NCI-H2171 (cell line): ENCODE measurements at regions not wholly inside any gene's neighbourhood (a gene's known extent, or its start where the extent isn't known, plus 50 kb on each side); places are given as distances from the start of the nearest gene placed in this dataset.
"Not testable (repeated sequence)": the region's sequence is repeated elsewhere in the genome, so short reads cannot be mapped to it uniquely, and the experiment has no call there.

ENCODE experiments used
- DNase-seq: peaks from one replicate; lab custom pipeline; 2025; lab: John Stamatoyannopoulos, UW

GRCh38 chr13:34361560-34361959 is 543.6 kb downstream of the RFC3 start:
- DNase-seq: no peak

GRCh38 chr13:34363266-34363665 is 545.3 kb downstream of the RFC3 start:
- no peak for DNase-seq

- no peak for DNase-seq
These were observed 546.7 kb downstream of the RFC3 start for GRCh38 chr13:34364633-34365032.

GRCh38 chr13:34369931-34370330 is 552.0 kb downstream of the RFC3 start:
- no peak for DNase-seq

- DNase-seq: no peak
These were observed 553.2 kb downstream of the RFC3 start for GRCh38 chr13:34371108-34371507.

- no peak for DNase-seq
These were observed 553.9 kb downstream of the RFC3 start for GRCh38 chr13:34371645-34372395.

- DNase-seq: no peak
These were observed 554.6 kb downstream of the RFC3 start for GRCh38 chr13:34372581-34372980.

- DNase-seq: no peak
These were observed 558.5 kb downstream of the RFC3 start for GRCh38 chr13:34376483-34376882.

- no peak for DNase-seq
These were observed 560.8 kb upstream of the NBEA start for GRCh38 chr13:34381228-34381627.

GRCh38 chr13:34383728-34384127 is 558.3 kb upstream of the NBEA start:
- no peak for DNase-seq

- DNase-seq: not testable (repeated sequence)
These were observed 555.8 kb upstream of the NBEA start for GRCh38 chr13:34386229-34386628.

- DNase-seq: no peak
These were observed 551.0 kb upstream of the NBEA start for GRCh38 chr13:34391076-34391475.

GRCh38 chr13:34401696-34402095 is 540.4 kb upstream of the NBEA start:
- no peak for DNase-seq

GRCh38 chr13:34405410-34406181 is 536.5 kb upstream of the NBEA start:
- no peak for DNase-seq

- DNase-seq: no peak
These were observed 533.4 kb upstream of the NBEA start for GRCh38 chr13:34408640-34409039.

- DNase-seq: no peak
These were observed 532.4 kb upstream of the NBEA start for GRCh38 chr13:34409496-34410182.

- DNase-seq: no peak
These were observed 531.4 kb upstream of the NBEA start for GRCh38 chr13:34410678-34411077.

- no peak for DNase-seq
These were observed 530.9 kb upstream of the NBEA start for GRCh38 chr13:34411177-34411576.

- DNase-seq: no peak
These were observed 530.2 kb upstream of the NBEA start for GRCh38 chr13:34411894-34412293.

- no peak for DNase-seq
These were observed 529.8 kb upstream of the NBEA start for GRCh38 chr13:34412295-34412694.

- no peak for DNase-seq
These were observed 529.2 kb upstream of the NBEA start for GRCh38 chr13:34412817-34413375.

GRCh38 chr13:34413538-34414210 is 528.4 kb upstream of the NBEA start:
- DNase-seq: no peak
